ENCODE measurements at regions not wholly inside any gene's neighbourhood (a gene's known extent, or its start where the extent isn't known, plus 50 kb on each side); places are given as distances from the start of the nearest gene placed in this dataset.

- no peak for DNase-seq (ENCODE audit: low read depth)
Measured at GRCh38 chr12:91967590-91967989, 178.1 kb downstream of the BTG1 start.

- DNase-seq (ENCODE audit: low read depth), result no peak
Measured at GRCh38 chr12:91965781-91966180, 179.9 kb downstream of the BTG1 start.

- DNase-seq (ENCODE audit: low read depth), result no peak
Measured at GRCh38 chr12:91964501-91964900, 181.1 kb downstream of the BTG1 start.

- DNase-seq (ENCODE audit: low read depth), result no peak
Measured at GRCh38 chr12:91959220-91959619, 186.4 kb downstream of the BTG1 start.

- DNase-seq (ENCODE audit: low read depth), result no peak
Measured at GRCh38 chr12:91958816-91959215, 186.8 kb downstream of the BTG1 start.

- no peak for DNase-seq (ENCODE audit: low read depth)
Measured at GRCh38 chr12:91954747-91955146, 190.9 kb downstream of the BTG1 start.

- DNase-seq (ENCODE audit: low read depth), result no peak
Measured at GRCh38 chr12:91954326-91954725, 191.3 kb downstream of the BTG1 start.

- DNase-seq (ENCODE audit: low read depth), result no peak
Measured at GRCh38 chr12:91952916-91953315, 192.7 kb downstream of the BTG1 start.

GRCh38 chr12:91951571-91951970 lies 194.1 kb downstream of the BTG1 start:
- DNase-seq (ENCODE audit: low read depth), result no peak

GRCh38 chr12:91948504-91948903 lies 197.1 kb downstream of the BTG1 start:
- no peak for DNase-seq (ENCODE audit: low read depth)

GRCh38 chr12:91947459-91947858 lies 198.2 kb downstream of the BTG1 start:
- DNase-seq (ENCODE audit: low read depth), result no peak

GRCh38 chr12:91944637-91945036 lies 201.0 kb downstream of the BTG1 start:
- no peak for DNase-seq (ENCODE audit: low read depth)

- DNase-seq (ENCODE audit: low read depth), result no peak
Measured at GRCh38 chr12:91940826-91941570, 204.6 kb downstream of the BTG1 start.

- no peak for DNase-seq (ENCODE audit: low read depth)
Measured at GRCh38 chr12:91940322-91940721, 205.3 kb downstream of the BTG1 start.

GRCh38 chr12:91937706-91938105 lies 207.9 kb downstream of the BTG1 start:
- no peak for DNase-seq (ENCODE audit: low read depth)

- DNase-seq (ENCODE audit: low read depth), result no peak
Measured at GRCh38 chr12:91937009-91937408, 208.6 kb downstream of the BTG1 start.

- no peak for DNase-seq (ENCODE audit: low read depth)
Measured at GRCh38 chr12:91935296-91935695, 210.3 kb downstream of the BTG1 start.

- no peak for DNase-seq (ENCODE audit: low read depth)
Measured at GRCh38 chr12:91931111-91931510, 214.5 kb downstream of the BTG1 start.

GRCh38 chr12:91928501-91928900 lies 217.1 kb downstream of the BTG1 start:
- DNase-seq (ENCODE audit: low read depth), result no peak

GRCh38 chr12:91926848-91927247 lies 218.8 kb downstream of the BTG1 start:
- DNase-seq (ENCODE audit: low read depth), result no peak

GRCh38 chr12:91924827-91925226 lies 220.8 kb downstream of the BTG1 start:
- DNase-seq (ENCODE audit: low read depth), result no peak

GRCh38 chr12:91923864-91924263 lies 221.8 kb downstream of the BTG1 start:
- no peak for DNase-seq (ENCODE audit: low read depth)

- DNase-seq (ENCODE audit: low read depth), result no peak
Measured at GRCh38 chr12:91922674-91923073, 223.0 kb downstream of the BTG1 start.

GRCh38 chr12:91922139-91922538 lies 223.5 kb downstream of the BTG1 start:
- DNase-seq (ENCODE audit: low read depth), result no peak
